K562 (cell line): ENCODE measurements at regions not wholly inside any gene's neighbourhood (a gene's known extent, or its start where the extent isn't known, plus 50 kb on each side); places are given as distances from the start of the nearest gene placed in this dataset.

Source experiments
- ATAC-seq: fragments of 200-7000 bp; cut with Tn5 transposase; 3 replicates; pipeline ENCODE4 v1.9.1; 2020; ENCODE audit warnings: moderate library complexity
- BruUV-seq: library from RNA; stranded (reverse); fragments of 400-500 nt; replicated peaks from 2 replicates; lab custom pipeline; 2021; lab: Mats Ljungman, UMichigan
- CTCF ChIA-PET: fragments of 300-600 bp; formaldehyde crosslinking; extraction: SDS; loops from one replicate; lab custom pipeline; 2021; ENCODE audit warnings: low intra/inter-chr PET ratio; lab: Yijun Ruan, JAX
- POLR2A ChIA-PET: fragments of 300-600, 350-650 bp; sonication (Branson Sonifier 250); formaldehyde crosslinking; extraction: SDS; loops from one replicate; lab custom pipeline; 2021; ENCODE audit warnings: antibody characterized with exemption, inconsistent platforms; lab: Yijun Ruan, JAX
- DNase-seq, 4 experiments: peaks; one replicate each; pipeline versions ENCODE4 v3.0.0 to v3.0.0-alpha.2; 2011 to 2018; ENCODE audit warnings: low spot score in 3 of 4, mixed read lengths in 3 of 4; ENCODE audit errors: extremely low read depth in 1 of 4
- FAIRE-seq: peaks from 2 replicates; lab custom pipeline; 2011; peaks lifted over from hg19 to GRCh38; lab: Jason Lieb, UNC
- H2AFZ ChIP-seq: 2 replicates; pipeline ENCODE4 v1.6.0; 2011; ENCODE audit warnings: low read depth, low read length, control low read depth, inconsistent platforms
- H3K27ac ChIP-seq: fragments of 200-600 bp; 3 replicates; pipeline ENCODE4 v1.8.0; 2011; ENCODE audit warnings: low read depth, mild to moderate bottlenecking, control low read depth, inconsistent platforms, low read length, moderate library complexity, mixed read lengths; ENCODE audit errors: extremely low read depth
- H3K27me3 ChIP-seq, 2 experiments: fragments of 300-600 bp in 1 of 2; 2 replicates in 1 of 2; 3 replicates in 1 of 2; pipeline versions ENCODE4 v1.6.0 to v1.8.0; 2011; ENCODE audit warnings: inconsistent platforms in 2 of 2, low read length in 2 of 2, mild to moderate bottlenecking in 1 of 2, mixed read lengths in 1 of 2, moderate library complexity in 1 of 2; ENCODE audit not compliant: control insufficient read depth in 2 of 2, insufficient read depth in 2 of 2
- H3K36me3 ChIP-seq: fragments of 300-600 bp; 3 replicates; pipeline ENCODE4 v1.8.0; 2011; ENCODE audit warnings: mild to moderate bottlenecking, low read length, inconsistent platforms; ENCODE audit not compliant: control insufficient read depth, insufficient read depth
- H3K4me1 ChIP-seq, 2 experiments: fragments of 200-600 bp in 1 of 2; replicated peaks in 1 of 2; 2 replicates in 1 of 2; 3 replicates in 1 of 2; pipeline versions ENCODE4 v1.5.1 to v1.8.0; 2011; ENCODE audit warnings: inconsistent platforms in 2 of 2, low read length in 2 of 2, mild to moderate bottlenecking in 1 of 2, mixed read lengths in 1 of 2, moderate library complexity in 1 of 2; ENCODE audit not compliant: control insufficient read depth in 2 of 2, insufficient read depth in 2 of 2
- H3K4me2 ChIP-seq: 2 replicates; pipeline ENCODE4 v1.6.1; 2011; ENCODE audit warnings: low read length, control low read depth, inconsistent platforms, mixed read lengths; ENCODE audit not compliant: insufficient read depth
- H3K4me3 ChIP-seq: fragments of 200-600 bp; sonication (generic), shearing (Covaris generic); 2 replicates; pipeline ENCODE4 v1.5.1; 2016; ENCODE audit warnings: control low read depth, inconsistent platforms
- H3K79me2 ChIP-seq: fragments of 200-600 bp; 3 replicates; pipeline ENCODE4 v1.8.0; 2011; ENCODE audit warnings: low read length, inconsistent platforms; ENCODE audit not compliant: control insufficient read depth, insufficient read depth
- H3K9ac ChIP-seq, 2 experiments: 2 replicates each; pipeline versions ENCODE4 v1.6.0 to v1.6.1; 2011; ENCODE audit warnings: low read depth in 2 of 2, low read length in 2 of 2, control low read depth in 1 of 2, inconsistent platforms in 1 of 2, mild to moderate bottlenecking in 1 of 2, mixed read lengths in 1 of 2; ENCODE audit not compliant: insufficient read depth in 1 of 2
- H3K9me1 ChIP-seq: one replicate; pipeline ENCODE4 v1.6.0; 2011; ENCODE audit warnings: inconsistent platforms, mild to moderate bottlenecking, low read length, moderate library complexity; ENCODE audit not compliant: control insufficient read depth, insufficient read depth
- H3K9me3 ChIP-seq: replicated peaks from 2 replicates; pipeline ENCODE4 v1.5.1; 2011; ENCODE audit warnings: low read depth, low read length, inconsistent platforms; ENCODE audit not compliant: control insufficient read depth, insufficient read depth
- H4K20me1 ChIP-seq: replicated peaks from 2 replicates; pipeline ENCODE4 v1.6.1; 2011; ENCODE audit warnings: low read length, inconsistent platforms, mixed read lengths; ENCODE audit not compliant: control insufficient read depth, insufficient read depth
- BRF1 ChIP-seq: IDR thresholded peaks from 3 replicates; pipeline ENCODE4 v1.6.1; 2011; ENCODE audit warnings: borderline replicate concordance, mild to moderate bottlenecking; ENCODE audit not compliant: insufficient read length; ENCODE audit errors: extremely low read depth
- CBX1 ChIP-seq: sonication (generic); IDR thresholded peaks from 2 replicates; pipeline ENCODE4 v1.6.1; 2016; ENCODE audit warnings: antibody characterized with exemption, low read depth, mild to moderate bottlenecking
- CBX3 ChIP-seq, 2 experiments: IDR thresholded peaks; 1 replicate in 1 of 2; 2 replicates in 1 of 2; pipeline ENCODE4 v1.6.1; 2012; ENCODE audit warnings: inconsistent platforms in 2 of 2, low read length in 2 of 2, borderline replicate concordance in 1 of 2, control low read depth in 1 of 2
- CBX5 ChIP-seq: IDR thresholded peaks from 2 replicates; pipeline ENCODE4 v1.6.1; 2014; ENCODE audit warnings: low read depth, borderline replicate concordance
- HEY1 ChIP-seq: fragments of 250-450 bp; sonication (Bioruptor Pico); IDR thresholded peaks from 2 replicates; pipeline ENCODE4 v1.5.0; 2020; ENCODE audit warnings: mild to moderate bottlenecking, moderate library complexity, borderline replicate concordance
- MCM7 ChIP-seq, 2 experiments: fragments of 450-650 bp; IDR thresholded peaks; 2 replicates each; pipeline ENCODE4 v1.6.1; 2016 to 2018
- SMAD4 ChIP-seq: fragments of 250-450 bp; sonication (Bioruptor Pico); conservative IDR thresholded peaks from 2 replicates; pipeline ENCODE4 v1.8.0; 2021; ENCODE audit warnings: inconsistent platforms, mild to moderate bottlenecking, moderate library complexity
- TRIM24 ChIP-seq, 2 experiments: fragments of 450-650 bp; IDR thresholded peaks; 2 replicates each; pipeline ENCODE4 v1.6.1; 2016
- TRIM28 ChIP-seq: fragments of 450-650 bp; IDR thresholded peaks from 2 replicates; pipeline ENCODE4 v1.6.1; 2017
- in situ Hi-C: fragments of 300-500 bp; cut with MboI; formaldehyde crosslinking; loops from 4 replicates; pipeline ENCODE4 v1.15.0; 2018; ENCODE audit warnings: inconsistent platforms, mixed read lengths
- intact Hi-C: fragments of 100-400 bp; cut with micrococcal nuclease; formaldehyde crosslinking; loops from 2 replicates; pipeline ENCODE4 v1.14.2; 2022

DNA sequence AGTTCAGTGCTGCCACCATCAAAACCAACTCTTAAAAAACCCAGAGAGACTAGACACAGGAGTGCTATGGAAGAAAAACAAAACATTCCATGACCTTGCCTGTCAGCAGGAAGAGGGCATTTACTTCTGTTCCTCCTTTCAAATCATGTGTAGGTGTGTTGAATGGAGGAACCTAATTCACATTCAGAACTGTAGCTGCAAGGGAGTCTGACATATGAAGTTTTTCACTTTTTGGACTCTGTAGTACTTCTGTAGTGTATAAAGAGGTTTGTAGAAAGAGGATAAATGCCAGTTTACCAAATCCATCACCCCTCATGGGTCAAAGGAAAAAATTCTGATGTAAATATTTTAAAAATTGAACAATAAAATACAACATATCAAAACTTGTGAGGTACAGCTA is 51.1 kb upstream of the SYPL1 start:
- CTCF ChIA-PET = no interaction called here
- H3K27me3 ChIP-seq = peaks cover 0 to 5% of the 10 kb centered on the region in 2 experiments; a peak in 1 of 5 replicates
- TF ChIP-seq SMAD4 (CRISPR knock-in tag) (no peak), TRIM28 (peak; percentile 55; the same call in 1 of the 2 replicates), MCM7 (IDR thresholded peaks at IDR 0.05) (no peak), HEY1 (CRISPR knock-in tag) (no peak), CBX5 (0 out of 2 replicates have a peak, but pooled peaks have one; percentile 37), CBX3 (IDR thresholded peaks at IDR 0.05; ENCODE audit: borderline replicate concordance in 1 of 2, low read length in 2 of 2) (peak in 1 of 2 experiments; percentile 55; a peak in 1 of 3 replicates), TRIM24 (IDR thresholded peaks at IDR 0.05) (no peak), CBX1 (0 out of 2 replicates have a peak, but pooled peaks have one; percentile 55), BRF1 (no peak)
- TF ChIP-seq, all 486 proteins: peak for 4
- DNase-seq (no peak), ATAC-seq (no peak), FAIRE-seq (no peak)
- POLR2A ChIA-PET = interaction anchor here (0.6 to 0.9 kb wide), 3 partner anchors 9 to 31 kb away, joined by 3 read pairs; no protein-coding TSS in a partner anchor
- Histone ChIP-seq H3K36me3 (no peaks in the 10 kb centered on the region), H3K4me3 (no peak overlapping the region), H2AFZ (no peak overlapping the region), H3K27ac (no peak overlapping the region), H3K9ac (no peak overlapping the region), H4K20me1 (no peaks in the 10 kb centered on the region), H3K79me2 (no peaks in the 10 kb centered on the region), H3K4me2 (no peak overlapping the region), H3K9me1 (no peaks in the 10 kb centered on the region), H3K4me1 (no peaks in the 10 kb centered on the region), H3K9me3 (0 out of 2 replicates have a peak, but pooled peaks cover 2% of the 10 kb centered on the region)
- BruUV-seq = no TSS peak
- intact Hi-C loops (no loop called here), in situ Hi-C loops (no loop called here)
